B cell (primary cell): ENCODE measurements at regions not wholly inside any gene's neighbourhood (a gene's known extent, or its start where the extent isn't known, plus 50 kb on each side); places are given as distances from the start of the nearest gene placed in this dataset.

Experiments
- CTCF ChIP-seq: fragments of 200-600 bp; IDR thresholded peaks from one replicate; pipeline ENCODE4 v1.8.0; 2022; ENCODE audit warnings: antibody characterized with exemption, mild to moderate bottlenecking
- EZH2 ChIP-seq: IDR thresholded peaks from 2 replicates; pipeline ENCODE4 v1.6.1; 2012; ENCODE audit warnings: borderline replicate concordance, low read depth, mild to moderate bottlenecking, moderate library complexity, low read length; ENCODE audit not compliant: insufficient read depth, poor library complexity, severe bottlenecking

DNA sequence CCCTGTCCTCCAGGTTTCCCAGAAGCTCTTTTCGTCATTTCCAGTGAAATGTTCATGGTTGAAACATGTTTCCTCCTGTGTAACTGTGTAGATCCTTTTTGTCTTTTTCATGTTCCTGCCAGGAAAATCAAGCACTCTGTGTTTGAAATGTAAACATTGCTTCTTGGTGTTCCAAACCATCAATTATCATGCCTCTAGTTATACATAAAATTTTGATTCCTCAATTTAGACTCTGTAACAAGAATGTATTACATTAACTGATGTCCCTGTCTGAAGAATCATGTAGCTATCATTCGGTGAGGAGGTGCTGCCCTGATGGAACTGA is 546.3 kb upstream of the CITED2 start:
- TF ChIP-seq CTCF (no peak), EZH2 (no peak)
